ENCODE measurements at regions not wholly inside any gene's neighbourhood (a gene's known extent, or its start where the extent isn't known, plus 50 kb on each side); places are given as distances from the start of the nearest gene placed in this dataset.
"Not testable (repeated sequence)": the region's sequence is repeated elsewhere in the genome, so short reads cannot be mapped to it uniquely, and the experiment has no call there.

DNA sequence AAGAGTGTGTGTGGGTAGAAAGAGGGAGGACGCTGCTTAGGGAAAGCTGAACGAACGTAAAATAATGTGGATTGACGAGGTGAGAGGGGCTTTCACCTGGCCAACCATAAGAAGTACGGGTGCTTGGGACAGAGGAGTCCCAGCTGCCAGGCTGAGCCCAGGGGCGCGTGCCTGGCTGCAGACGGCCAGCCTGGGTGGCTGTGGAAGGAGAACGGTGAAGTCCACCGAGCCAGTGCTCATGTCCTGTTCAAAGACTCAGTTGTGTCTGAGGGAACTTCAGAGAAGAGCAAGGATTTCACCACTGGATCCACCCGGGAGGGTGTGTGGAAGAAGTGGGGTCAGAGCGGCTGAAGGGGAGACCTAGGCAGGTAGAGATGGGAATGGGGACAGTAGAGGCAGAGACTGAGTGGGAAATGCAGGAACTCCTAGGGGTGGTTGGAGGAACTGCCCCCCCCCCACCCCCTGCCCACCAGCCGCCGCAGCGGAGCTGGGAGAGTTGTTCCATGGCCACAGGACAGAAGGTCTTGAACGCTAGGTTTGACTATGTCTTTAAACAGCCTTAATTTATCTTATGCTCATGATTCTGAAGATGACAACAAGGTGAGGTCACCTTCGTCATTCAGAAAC, 68.1 kb upstream of the TBXT start:
- no peak overlapping the region for H3K4me3 ChIP-seq (ENCODE audit: low read depth, low read length)
- TF ChIP-seq CTCF (IDR thresholded peaks at IDR 0.05; ENCODE audit: insufficient read depth, low read depth, low read length, missing control alignments): no peak
- DNase-seq (ENCODE audit: low read depth): no peak

- not testable (repeated sequence) for DNase-seq (ENCODE audit: low read depth); H3K4me3 ChIP-seq (ENCODE audit: low read depth, low read length)
These were observed 63.5 kb upstream of the TBXT start for GRCh38 chr6:166231181-166231580.

DNA sequence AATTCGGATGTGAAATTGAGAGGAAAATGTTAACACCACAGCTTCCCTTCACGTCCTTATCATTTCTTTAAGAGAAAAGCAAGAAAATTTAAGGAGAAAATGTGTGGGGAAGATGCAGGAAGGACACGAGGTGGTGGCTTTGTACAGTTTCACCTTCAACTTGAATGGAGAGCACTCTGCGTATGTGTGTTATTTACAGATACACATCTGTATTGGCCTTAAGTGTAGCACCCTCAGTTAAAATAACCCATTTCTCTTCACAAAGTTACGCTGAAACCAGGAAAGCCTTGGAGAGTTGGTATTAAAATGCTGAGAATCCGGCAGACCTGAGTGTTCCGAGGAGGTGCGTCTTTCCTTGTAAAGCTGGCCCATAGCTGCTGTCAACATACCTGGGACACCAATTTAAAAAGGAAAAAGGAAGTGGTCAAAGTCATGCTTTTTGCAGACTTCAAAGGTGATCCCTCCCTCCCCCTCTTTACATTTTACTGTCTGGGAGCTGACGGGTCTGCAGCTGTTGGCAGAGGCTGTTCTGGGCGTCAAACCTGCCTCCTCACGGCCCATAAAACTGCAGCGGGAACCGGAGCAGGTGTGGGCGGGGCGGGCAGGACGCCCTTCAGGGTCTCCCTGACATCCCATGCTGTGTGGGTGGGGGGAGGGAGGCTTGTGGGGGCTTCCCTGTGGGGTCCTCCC, 61.3 kb upstream of the TBXT start:
- DNase-seq (ENCODE audit: low read depth): peak; percentile 35
- no peak overlapping the region for H3K4me3 ChIP-seq (ENCODE audit: low read depth, low read length)
- TF ChIP-seq CTCF (IDR thresholded peaks at IDR 0.05; ENCODE audit: insufficient read depth, low read depth, low read length, missing control alignments): no peak

DNA sequence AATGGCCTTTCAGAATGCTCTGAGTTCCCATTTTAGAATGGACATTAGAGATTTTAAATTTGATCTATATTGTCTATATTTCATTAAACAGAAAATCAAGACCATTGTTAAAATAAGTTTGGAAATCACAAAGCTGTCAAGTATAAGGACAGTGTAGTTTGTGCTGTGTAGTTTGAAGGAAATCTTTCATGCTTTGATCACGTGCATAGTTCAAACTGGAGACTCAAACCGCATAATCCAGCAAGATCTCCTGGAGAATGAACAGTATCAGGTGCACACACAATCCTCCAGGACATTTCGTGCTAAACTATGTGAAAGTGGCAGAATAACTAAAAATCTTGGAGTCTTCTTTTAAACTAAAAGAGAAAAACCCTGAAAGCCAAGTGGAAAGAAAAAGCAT, 60.8 kb upstream of the TBXT start:
- TF ChIP-seq CTCF (IDR thresholded peaks at IDR 0.05; ENCODE audit: insufficient read depth, low read depth, low read length, missing control alignments): no peak
- no peak overlapping the region for H3K4me3 ChIP-seq (ENCODE audit: low read depth, low read length)

GRCh38 chr6:166223079-166223478, 55.4 kb upstream of the TBXT start:
- no peak overlapping the region for H3K4me3 ChIP-seq (ENCODE audit: low read depth, low read length)
- TF ChIP-seq CTCF (IDR thresholded peaks at IDR 0.05; ENCODE audit: insufficient read depth, low read depth, low read length, missing control alignments): no peak
- no peak for DNase-seq (ENCODE audit: low read depth)

More for the DNA sequence above, 60.8 kb upstream of the TBXT start:
- no peak for DNase-seq (ENCODE audit: low read depth)

- no peak for TF ChIP-seq CTCF (IDR thresholded peaks at IDR 0.05; ENCODE audit: insufficient read depth, low read depth, low read length, missing control alignments)
- H3K4me3 ChIP-seq (ENCODE audit: low read depth, low read length): no peak overlapping the region
- no peak for DNase-seq (ENCODE audit: low read depth)
These were observed 55.0 kb upstream of the TBXT start for GRCh38 chr6:166222631-166223030.

- TF ChIP-seq CTCF (IDR thresholded peaks at IDR 0.05; ENCODE audit: insufficient read depth, low read depth, low read length, missing control alignments): no peak
- no peak overlapping the region for H3K4me3 ChIP-seq (ENCODE audit: low read depth, low read length)
- no peak for DNase-seq (ENCODE audit: low read depth)
These were observed 54.0 kb upstream of the TBXT start for GRCh38 chr6:166221636-166222035.
